NCI-H1417 treated with DMSO at 0.1 percent for 48 hours (cell line): ENCODE measurements at regions not wholly inside any gene's neighbourhood (a gene's known extent, or its start where the extent isn't known, plus 50 kb on each side); places are given as distances from the start of the nearest gene placed in this dataset.

Experiments
- DNase-seq: peaks from one replicate; lab custom pipeline; 2025; lab: John Stamatoyannopoulos, UW

GRCh38 chr11:11789735-11790369 lies 51.9 kb upstream of the USP47 start:
- DNase-seq: no peak

- DNase-seq: no peak
Measured at GRCh38 chr11:11788063-11788710, 53.6 kb upstream of the USP47 start.

- DNase-seq: peak; percentile 2
Measured at GRCh38 chr11:11787305-11788062, 54.3 kb upstream of the USP47 start.

GRCh38 chr11:11786771-11787170 lies 55.0 kb upstream of the USP47 start:
- no peak for DNase-seq

- no peak for DNase-seq
Measured at GRCh38 chr11:11786234-11786633, 55.5 kb upstream of the USP47 start.

GRCh38 chr11:11782532-11783110 lies 59.2 kb upstream of the USP47 start:
- DNase-seq: no peak

- no peak for DNase-seq
Measured at GRCh38 chr11:11780858-11781257, 60.9 kb upstream of the USP47 start.

- DNase-seq: no peak
Measured at GRCh38 chr11:11779975-11780374, 61.8 kb upstream of the USP47 start.

GRCh38 chr11:11777897-11778296 lies 63.9 kb upstream of the USP47 start:
- no peak for DNase-seq

GRCh38 chr11:11776714-11777113 lies 65.1 kb upstream of the USP47 start:
- no peak for DNase-seq

- DNase-seq: no peak
Measured at GRCh38 chr11:11774928-11775327, 66.8 kb upstream of the USP47 start.

GRCh38 chr11:11772865-11773515 lies 68.8 kb upstream of the USP47 start:
- DNase-seq: no peak

GRCh38 chr11:11770921-11771486 lies 70.8 kb upstream of the USP47 start:
- DNase-seq: no peak

GRCh38 chr11:11770296-11770695 lies 71.5 kb upstream of the USP47 start:
- no peak for DNase-seq

GRCh38 chr11:11769782-11770181 lies 72.0 kb upstream of the USP47 start:
- DNase-seq: no peak

GRCh38 chr11:11769362-11769761 lies 72.4 kb upstream of the USP47 start:
- DNase-seq: no peak

GRCh38 chr11:11764423-11764803 lies 77.4 kb upstream of the USP47 start:
- no peak for DNase-seq

GRCh38 chr11:11763796-11764422 lies 77.9 kb upstream of the USP47 start:
- no peak for DNase-seq

GRCh38 chr11:11760838-11761237 lies 80.9 kb upstream of the USP47 start:
- no peak for DNase-seq

GRCh38 chr11:11758603-11759196 lies 83.1 kb upstream of the USP47 start:
- DNase-seq: no peak

GRCh38 chr11:11757909-11758308 lies 83.9 kb upstream of the USP47 start:
- no peak for DNase-seq
